Right hindlimb (tissue), 1 donor: ENCODE measurements at regions not wholly inside any gene's neighbourhood (a gene's known extent, or its start where the extent isn't known, plus 50 kb on each side); places are given as distances from the start of the nearest gene placed in this dataset.
A peak's percentile ranks its signal among the peaks of the same experiment; 100 is the strongest.

Experiments
- DNase-seq: peaks from one replicate; pipeline ENCODE4 v3.0.0-alpha.2; 2018

- no peak for DNase-seq
These were observed 50.5 kb upstream of the FBRSL1 start for GRCh38 chr12:132439333-132439904.

- no peak for DNase-seq
These were observed 51.2 kb upstream of the FBRSL1 start for GRCh38 chr12:132438726-132439125.

DNA sequence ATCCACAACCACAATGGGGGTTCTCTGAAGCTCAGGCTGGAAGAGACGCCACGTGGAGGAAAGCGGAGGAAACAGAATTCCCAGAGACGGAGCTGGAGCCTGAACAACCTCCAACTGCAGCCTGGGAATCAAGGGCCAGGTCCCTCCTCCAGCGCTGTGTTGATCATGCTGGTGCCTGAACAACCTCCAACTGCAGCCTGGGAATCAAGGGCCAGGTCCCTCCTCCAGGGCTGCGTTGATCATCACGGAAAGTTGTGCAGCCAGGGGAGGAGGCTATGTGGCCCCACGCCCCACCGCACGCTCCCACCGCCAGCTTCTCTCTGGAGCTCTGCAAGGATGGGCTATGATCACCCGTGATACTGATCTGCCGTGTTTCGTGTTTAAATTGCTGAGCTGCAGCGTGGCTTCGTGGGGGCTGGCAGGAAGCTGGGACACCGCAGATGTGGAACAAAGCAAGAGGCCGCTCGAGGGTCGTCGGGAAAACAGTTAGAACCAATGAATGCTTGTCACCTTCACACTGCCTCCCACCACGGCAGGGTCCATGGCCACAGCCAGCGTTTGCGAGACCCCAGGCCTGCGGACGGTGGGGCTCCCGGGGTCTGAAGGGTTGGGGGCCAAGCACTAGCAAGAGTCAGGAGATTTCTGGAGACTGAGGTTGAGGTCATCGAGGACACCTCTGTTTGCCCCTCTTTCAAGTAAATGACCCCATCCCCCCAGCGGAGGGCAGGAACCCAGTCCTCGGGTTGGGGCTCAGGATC, 51.8 kb upstream of the FBRSL1 start:
- peak; percentile 82 for DNase-seq

DNA sequence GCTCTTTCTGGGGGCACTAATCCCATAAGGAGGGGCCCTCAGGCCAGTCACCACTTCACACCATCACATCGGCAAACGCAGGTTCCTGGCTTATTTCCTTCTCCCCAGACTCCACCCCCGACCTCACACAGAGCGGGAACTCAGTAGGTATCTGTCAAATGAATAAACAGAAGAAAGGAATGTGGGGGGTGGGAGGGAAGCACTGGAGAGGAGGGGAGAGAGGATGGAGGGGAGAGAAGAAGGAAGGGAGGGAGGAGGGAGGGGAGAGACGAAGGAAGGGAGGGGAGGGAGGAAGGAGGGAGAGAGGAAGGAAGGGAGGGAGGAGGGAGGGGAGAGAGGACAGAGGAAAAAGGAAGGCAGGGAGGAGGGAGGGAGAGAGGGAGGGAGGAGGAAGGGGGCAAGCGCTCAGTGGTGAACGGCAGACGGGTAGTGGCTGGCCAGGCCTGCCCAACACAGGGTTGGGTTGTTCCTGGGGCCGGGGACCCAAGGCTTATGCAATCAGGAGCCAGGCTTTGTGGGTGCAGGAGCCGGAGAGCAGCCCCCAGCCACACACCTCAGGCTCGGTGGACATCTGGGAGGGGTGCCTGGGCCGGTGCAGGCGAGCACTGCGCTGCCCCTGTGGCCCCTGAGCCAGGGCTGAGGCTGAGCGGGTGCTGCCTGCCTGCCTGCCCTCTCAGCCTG, 52.6 kb upstream of the FBRSL1 start:
- no peak for DNase-seq

- no peak for DNase-seq
These were observed 53.1 kb upstream of the FBRSL1 start for GRCh38 chr12:132436791-132437251.

DNA sequence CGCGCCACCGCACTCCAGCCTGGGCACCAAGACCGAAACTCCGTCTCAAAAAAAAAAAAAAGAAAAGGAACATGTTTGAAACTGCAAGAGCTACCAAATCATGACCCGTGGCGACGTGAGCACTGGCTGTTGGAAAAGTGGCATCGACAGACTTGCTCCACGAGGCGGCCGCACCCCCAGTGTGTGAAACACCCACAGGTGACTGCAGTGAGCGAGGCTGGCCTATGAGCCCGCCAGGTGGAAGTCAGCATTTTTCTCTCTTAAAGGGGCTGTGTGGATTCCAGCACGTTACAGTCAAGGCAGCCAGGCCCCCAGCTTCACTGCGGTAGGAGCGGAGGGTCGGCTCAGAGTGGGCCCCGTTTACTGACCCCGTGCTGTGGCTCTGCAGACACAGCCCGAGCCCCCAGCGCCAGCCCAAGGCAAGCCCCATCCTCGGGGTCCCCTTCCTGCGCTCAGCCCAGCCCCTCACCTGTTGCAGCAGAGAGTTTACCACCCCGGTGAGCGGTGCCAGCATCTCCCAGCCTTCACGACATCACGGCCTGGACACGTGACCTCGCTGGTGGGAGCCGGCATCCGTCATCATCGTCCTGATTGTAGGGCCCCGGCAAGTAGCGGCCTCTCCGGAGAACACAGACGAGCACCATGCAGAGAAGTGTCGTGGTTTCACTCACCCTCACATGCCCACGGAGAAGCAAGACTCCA, 54.3 kb upstream of the FBRSL1 start:
- no peak for DNase-seq

DNA sequence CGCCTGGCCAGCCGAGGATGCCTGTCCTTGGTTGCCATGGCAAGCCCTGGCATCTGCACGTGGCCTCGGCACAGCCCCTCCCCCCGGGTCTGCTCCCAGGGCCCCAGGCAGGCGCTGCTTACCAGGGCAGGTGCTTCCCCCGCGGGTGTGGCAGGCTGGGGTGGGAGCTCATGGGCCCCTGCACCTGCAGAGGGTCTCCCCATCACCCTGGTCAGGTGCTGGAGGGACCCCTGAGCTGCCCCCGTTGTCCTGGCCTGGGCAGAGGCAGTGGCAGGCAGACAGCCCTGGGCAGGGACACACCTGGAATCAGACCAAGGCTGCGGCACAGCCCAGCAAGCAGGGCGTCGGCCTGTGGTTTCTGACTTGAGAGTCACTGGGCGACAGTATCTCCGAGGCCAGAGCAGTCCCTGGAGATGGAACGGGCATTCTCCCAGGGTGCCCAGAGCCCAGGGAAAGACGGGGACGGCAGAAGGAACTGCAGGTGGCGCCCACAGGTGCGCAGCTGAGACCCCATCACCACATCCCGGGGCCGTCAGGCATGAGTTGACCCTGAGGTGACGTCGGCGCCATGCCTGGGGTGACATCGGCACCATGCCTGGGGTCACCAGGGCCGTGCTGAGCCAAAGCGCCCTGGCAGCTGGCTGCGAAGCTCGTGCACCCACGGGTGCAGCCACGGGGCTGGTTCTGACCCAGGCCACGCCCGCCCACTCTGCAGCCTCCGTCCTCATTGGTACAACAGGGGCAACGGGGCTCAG, 56.1 kb upstream of the FBRSL1 start:
- no peak for DNase-seq

- DNase-seq = peak; percentile 96
These were observed 57.0 kb upstream of the FBRSL1 start for GRCh38 chr12:132432721-132433577.

DNA sequence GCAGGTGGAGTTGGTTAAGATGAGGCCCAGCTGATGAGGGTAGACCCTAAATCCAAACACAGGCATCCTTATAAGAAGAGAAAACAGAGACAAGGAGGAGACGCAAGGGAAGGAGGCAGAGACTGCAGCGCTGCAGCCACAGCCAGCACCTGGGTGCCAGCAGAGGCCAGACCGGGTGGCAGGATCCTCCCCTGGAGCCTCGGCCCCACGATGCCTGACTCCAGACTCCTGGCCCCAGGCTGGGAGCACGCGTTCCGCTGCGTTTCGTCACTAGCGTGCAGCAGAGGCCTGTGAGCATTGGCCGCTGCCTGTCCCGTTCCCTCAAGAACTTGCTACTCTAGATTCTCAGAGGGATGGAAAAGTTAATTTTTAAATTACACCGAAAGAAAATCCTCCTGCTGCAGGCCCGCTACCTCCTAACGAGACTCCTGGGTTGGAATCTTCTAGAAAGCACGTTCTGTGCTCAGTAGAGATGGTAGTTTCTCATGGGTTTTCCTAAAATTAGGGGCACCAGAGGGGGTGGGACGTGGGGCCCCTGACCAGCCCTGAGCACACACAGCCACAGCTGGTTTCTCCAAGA, 57.7 kb upstream of the FBRSL1 start:
- DNase-seq = no peak

- peak; percentile 88 for DNase-seq
These were observed 58.8 kb upstream of the FBRSL1 start for GRCh38 chr12:132430838-132431774.

- DNase-seq = peak; percentile 90
These were observed 59.9 kb upstream of the FBRSL1 start for GRCh38 chr12:132429946-132430643.

DNA sequence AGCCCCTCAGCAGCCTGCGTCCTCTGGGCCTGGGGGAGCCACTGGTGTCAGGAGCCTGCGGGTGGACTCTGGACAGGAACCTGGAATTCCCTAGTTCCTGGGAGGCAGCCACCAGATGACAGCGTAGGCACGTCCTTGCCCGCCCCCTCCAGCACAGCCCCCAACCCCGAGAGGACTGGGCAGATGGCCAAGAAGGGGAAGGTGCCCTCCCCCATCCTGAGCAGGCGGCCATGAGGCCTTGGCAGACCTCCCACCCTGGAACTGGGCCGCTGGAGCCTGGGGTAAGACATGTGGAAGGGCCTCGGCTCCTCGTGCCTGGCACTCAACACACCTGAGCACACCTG, 60.4 kb upstream of the FBRSL1 start:
- peak; percentile 69 for DNase-seq

DNA sequence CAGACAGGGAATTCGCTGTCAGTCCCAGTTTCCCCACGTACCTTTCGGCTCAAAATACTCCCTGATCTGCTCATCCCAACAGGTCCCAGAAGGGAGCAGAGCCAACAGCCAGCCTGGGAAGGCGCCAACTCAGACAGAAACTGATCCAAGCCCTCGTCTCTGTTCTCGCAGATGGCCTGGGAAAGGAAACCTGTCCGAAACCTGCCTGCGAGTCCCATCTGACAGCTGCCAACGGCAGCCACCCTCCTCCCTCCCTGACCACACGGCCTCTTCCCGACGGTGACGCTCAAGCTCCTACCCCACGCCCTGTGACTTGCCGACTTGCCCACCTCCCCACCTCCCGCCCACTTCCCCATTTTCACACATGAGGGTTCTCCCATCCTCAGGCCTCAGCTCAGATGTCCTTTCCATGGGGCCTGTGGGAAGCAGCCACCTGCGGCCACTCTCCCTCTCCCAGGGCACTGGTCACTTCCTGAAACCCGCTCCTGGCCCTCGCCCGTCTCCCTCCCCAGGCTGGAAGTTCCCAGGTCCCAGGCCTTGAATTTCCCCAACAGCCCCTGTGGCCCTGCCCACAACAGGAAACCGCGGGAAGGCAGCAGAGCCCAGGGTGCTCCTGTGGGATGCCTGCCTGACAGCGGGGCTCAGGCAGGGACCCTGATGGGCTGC, 60.9 kb upstream of the FBRSL1 start:
- no peak for DNase-seq

DNA sequence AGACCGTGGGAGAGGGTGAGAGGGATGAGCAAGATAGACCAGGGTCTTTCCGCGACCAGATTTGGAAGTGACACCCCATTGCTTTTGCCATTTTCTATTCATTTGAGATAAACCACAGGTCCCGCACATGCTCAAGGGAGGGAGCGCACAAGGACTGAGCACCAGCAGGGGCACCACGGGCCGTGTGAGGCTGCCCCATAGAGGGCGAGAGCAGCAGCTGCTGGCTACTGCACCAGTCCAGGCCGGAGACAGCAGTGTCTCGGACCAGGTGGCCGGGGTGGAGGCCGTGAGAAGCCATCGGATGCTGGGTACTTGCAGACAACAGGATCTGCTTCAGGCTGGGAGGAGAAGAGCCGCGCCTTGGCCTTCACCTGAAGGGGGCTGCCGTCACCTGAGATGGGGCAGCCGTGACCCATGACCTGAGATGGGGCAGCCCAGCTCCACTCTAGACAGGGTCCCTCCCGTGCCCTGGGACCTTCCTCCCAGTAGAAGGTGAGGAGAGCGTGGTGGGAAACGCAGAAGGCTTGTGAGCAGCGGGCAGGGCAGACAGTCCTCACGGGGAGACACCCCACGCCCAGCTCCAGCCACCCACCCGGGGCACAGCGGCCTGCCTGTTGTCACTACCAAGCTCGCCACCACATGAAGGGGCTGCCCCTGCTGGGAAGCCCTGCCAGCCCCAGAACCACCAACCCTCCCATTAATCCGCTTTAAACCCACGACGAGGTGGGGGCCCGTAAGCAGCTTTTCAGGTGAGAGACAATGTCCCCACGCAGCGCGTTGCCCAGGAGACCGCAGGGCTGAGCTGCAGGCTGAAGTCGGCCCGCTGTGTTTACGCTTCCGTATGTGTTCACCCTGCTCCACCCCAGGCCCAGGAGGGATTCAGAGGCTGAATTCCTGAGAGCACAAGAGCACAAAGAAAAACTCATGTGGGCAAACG, 61.7 kb upstream of the FBRSL1 start:
- no peak for DNase-seq

GRCh38 chr12:132427174-132427768, 62.7 kb upstream of the FBRSL1 start:
- no peak for DNase-seq

DNA sequence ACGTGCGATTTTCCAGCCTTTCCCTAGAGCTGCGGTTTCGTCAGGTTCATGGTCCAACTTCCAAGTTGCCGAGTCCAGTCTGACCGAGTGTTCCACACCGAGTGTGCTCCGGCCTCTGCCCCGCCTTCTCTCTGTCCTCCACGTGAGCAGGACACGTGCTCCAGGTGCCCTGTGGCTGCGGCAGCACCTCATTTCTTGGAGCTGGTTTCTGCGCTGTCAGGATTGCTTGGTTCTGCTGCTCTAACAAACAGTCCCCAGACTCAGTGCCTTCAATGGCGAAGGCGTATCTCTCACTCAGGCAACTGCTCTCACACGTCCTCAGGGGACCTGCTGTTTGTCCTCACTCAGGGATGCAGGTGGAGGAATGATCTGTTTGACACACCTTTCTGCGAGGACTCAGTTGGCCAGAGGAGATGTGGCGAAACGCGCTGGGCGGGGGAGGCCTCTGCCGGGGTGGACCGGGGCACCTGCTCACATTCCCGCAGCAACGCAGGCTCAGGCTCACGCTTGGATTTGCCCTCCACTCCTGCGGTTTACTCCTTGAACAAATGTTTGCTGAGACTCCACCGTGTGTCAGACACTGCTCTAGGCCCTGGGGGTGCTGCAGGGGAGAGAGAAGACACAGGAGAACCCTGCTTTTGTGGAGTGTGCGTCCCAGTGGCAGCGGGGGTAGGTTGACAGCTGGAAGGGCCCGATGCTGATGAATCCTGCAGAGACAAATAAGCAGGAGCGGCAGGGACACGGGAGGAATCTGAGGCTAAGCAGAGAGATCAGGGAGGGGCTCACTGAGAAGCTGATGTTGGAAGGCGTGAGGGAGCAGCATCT, 63.4 kb upstream of the FBRSL1 start:
- no peak for DNase-seq
